SJCRH30 (cell line): ENCODE measurements at regions not wholly inside any gene's neighbourhood (a gene's known extent, or its start where the extent isn't known, plus 50 kb on each side); places are given as distances from the start of the nearest gene placed in this dataset.

Experiments
- DNase-seq, 2 experiments: peaks; one replicate each; pipeline ENCODE4 v3.0.0-alpha.2; 2015 to 2020
- H3K27ac ChIP-seq: fragments of 250-450 bp; sonication (Bioruptor Pico); 2 replicates; pipeline ENCODE4 v1.5.1; 2020; ENCODE audit warnings: mild to moderate bottlenecking, moderate library complexity
- H3K27me3 ChIP-seq: fragments of 250-450 bp; sonication (Bioruptor Pico); 2 replicates; pipeline ENCODE4 v1.5.1; 2020; ENCODE audit warnings: mild to moderate bottlenecking, moderate library complexity
- H3K36me3 ChIP-seq: fragments of 250-450 bp; sonication (Bioruptor Pico); 2 replicates; pipeline ENCODE4 v1.5.1; 2020; ENCODE audit warnings: mild to moderate bottlenecking, moderate library complexity
- H3K4me1 ChIP-seq: fragments of 250-450 bp; sonication (Bioruptor Pico); 2 replicates; pipeline ENCODE4 v1.5.1; 2020; ENCODE audit warnings: mild to moderate bottlenecking, moderate library complexity
- H3K4me3 ChIP-seq: fragments of 250-450 bp; sonication (Bioruptor Pico); 2 replicates; pipeline ENCODE4 v1.5.1; 2020; ENCODE audit warnings: mild to moderate bottlenecking, moderate library complexity
- H3K9me3 ChIP-seq: fragments of 250-450 bp; sonication (Bioruptor Pico); replicated peaks from 2 replicates; pipeline ENCODE4 v1.5.1; 2020; ENCODE audit warnings: mild to moderate bottlenecking, moderate library complexity

GRCh38 chr3:31448035-31448881, 84.5 kb upstream of the STT3B start:
- no peak overlapping the region for H3K27ac ChIP-seq
- no peak for DNase-seq
- no peaks in the 10 kb centered on the region for H3K27me3 ChIP-seq
- no peaks in the 10 kb centered on the region for H3K36me3 ChIP-seq
- no peaks in the 10 kb centered on the region for H3K4me1 ChIP-seq
- no peaks in the 10 kb centered on the region for H3K9me3 ChIP-seq
- H3K4me3 ChIP-seq = no peak overlapping the region

GRCh38 chr3:31448882-31449243, 83.9 kb upstream of the STT3B start:
- no peak for DNase-seq
- H3K27ac ChIP-seq = no peak overlapping the region
- no peaks in the 10 kb centered on the region for H3K36me3 ChIP-seq
- H3K27me3 ChIP-seq = no peaks in the 10 kb centered on the region
- no peaks in the 10 kb centered on the region for H3K4me1 ChIP-seq
- H3K4me3 ChIP-seq = no peak overlapping the region
- H3K9me3 ChIP-seq = no peaks in the 10 kb centered on the region

GRCh38 chr3:31449318-31449717, 83.4 kb upstream of the STT3B start:
- H3K27ac ChIP-seq = no peak overlapping the region
- no peak overlapping the region for H3K4me3 ChIP-seq
- H3K9me3 ChIP-seq = no peaks in the 10 kb centered on the region
- H3K36me3 ChIP-seq = no peaks in the 10 kb centered on the region
- H3K4me1 ChIP-seq = no peaks in the 10 kb centered on the region
- H3K27me3 ChIP-seq = no peaks in the 10 kb centered on the region
- DNase-seq = no peak

- H3K4me3 ChIP-seq = no peak overlapping the region
- no peaks in the 10 kb centered on the region for H3K36me3 ChIP-seq
- H3K27me3 ChIP-seq = no peaks in the 10 kb centered on the region
- no peaks in the 10 kb centered on the region for H3K9me3 ChIP-seq
- no peaks in the 10 kb centered on the region for H3K4me1 ChIP-seq
- DNase-seq = no peak
- no peak overlapping the region for H3K27ac ChIP-seq
These were observed 82.4 kb upstream of the STT3B start for GRCh38 chr3:31450345-31450744.

- no peaks in the 10 kb centered on the region for H3K4me1 ChIP-seq
- no peak overlapping the region for H3K27ac ChIP-seq
- no peaks in the 10 kb centered on the region for H3K27me3 ChIP-seq
- no peaks in the 10 kb centered on the region for H3K9me3 ChIP-seq
- no peak for DNase-seq
- H3K4me3 ChIP-seq = no peak overlapping the region
- no peaks in the 10 kb centered on the region for H3K36me3 ChIP-seq
These were observed 80.1 kb upstream of the STT3B start for GRCh38 chr3:31452495-31453106.

GRCh38 chr3:31453430-31453829, 79.3 kb upstream of the STT3B start:
- H3K27ac ChIP-seq = no peak overlapping the region
- no peaks in the 10 kb centered on the region for H3K36me3 ChIP-seq
- H3K4me3 ChIP-seq = no peak overlapping the region
- H3K9me3 ChIP-seq = no peaks in the 10 kb centered on the region
- H3K27me3 ChIP-seq = no peaks in the 10 kb centered on the region
- DNase-seq = no peak
- no peaks in the 10 kb centered on the region for H3K4me1 ChIP-seq

- Histone ChIP-seq H3K4me1 (no peaks in the 10 kb centered on the region), H3K36me3 (no peaks in the 10 kb centered on the region), H3K27ac (no peak overlapping the region), H3K27me3 (no peaks in the 10 kb centered on the region), H3K4me3 (no peak overlapping the region), H3K9me3 (no peaks in the 10 kb centered on the region)
- no peak for DNase-seq
These were observed 77.2 kb upstream of the STT3B start for GRCh38 chr3:31455524-31455923.

GRCh38 chr3:31456373-31456772, 76.4 kb upstream of the STT3B start:
- Histone ChIP-seq H3K36me3 (no peaks in the 10 kb centered on the region), H3K27ac (no peak overlapping the region), H3K9me3 (no peaks in the 10 kb centered on the region), H3K4me1 (no peaks in the 10 kb centered on the region), H3K4me3 (no peak overlapping the region), H3K27me3 (no peaks in the 10 kb centered on the region)
- DNase-seq = no peak

GRCh38 chr3:31461426-31461825, 71.3 kb upstream of the STT3B start:
- H3K27ac ChIP-seq = no peak overlapping the region
- H3K36me3 ChIP-seq = no peaks in the 10 kb centered on the region
- no peak for DNase-seq
- H3K4me1 ChIP-seq = no peaks in the 10 kb centered on the region
- no peak overlapping the region for H3K4me3 ChIP-seq
- H3K27me3 ChIP-seq = no peaks in the 10 kb centered on the region
- no peaks in the 10 kb centered on the region for H3K9me3 ChIP-seq

GRCh38 chr3:31462050-31462569, 70.6 kb upstream of the STT3B start:
- no peak overlapping the region for H3K4me3 ChIP-seq
- H3K9me3 ChIP-seq = no peaks in the 10 kb centered on the region
- H3K4me1 ChIP-seq = no peaks in the 10 kb centered on the region
- H3K36me3 ChIP-seq = no peaks in the 10 kb centered on the region
- DNase-seq = no peak
- H3K27ac ChIP-seq = no peak overlapping the region
- no peaks in the 10 kb centered on the region for H3K27me3 ChIP-seq

- Histone ChIP-seq H3K27me3 (no peaks in the 10 kb centered on the region), H3K4me1 (no peaks in the 10 kb centered on the region), H3K36me3 (no peaks in the 10 kb centered on the region), H3K9me3 (no peaks in the 10 kb centered on the region), H3K4me3 (no peak overlapping the region), H3K27ac (no peak overlapping the region)
- no peak for DNase-seq
These were observed 66.7 kb upstream of the STT3B start for GRCh38 chr3:31465999-31466398.

- Histone ChIP-seq H3K27me3 (no peaks in the 10 kb centered on the region), H3K9me3 (no peaks in the 10 kb centered on the region), H3K36me3 (no peaks in the 10 kb centered on the region), H3K4me3 (no peak overlapping the region), H3K4me1 (no peaks in the 10 kb centered on the region), H3K27ac (no peak overlapping the region)
- no peak for DNase-seq
These were observed 65.9 kb upstream of the STT3B start for GRCh38 chr3:31466866-31467265.

- Histone ChIP-seq H3K27me3 (no peaks in the 10 kb centered on the region), H3K27ac (no peak overlapping the region), H3K9me3 (no peaks in the 10 kb centered on the region), H3K4me1 (no peaks in the 10 kb centered on the region), H3K4me3 (no peak overlapping the region), H3K36me3 (no peaks in the 10 kb centered on the region)
- no peak for DNase-seq
These were observed 64.3 kb upstream of the STT3B start for GRCh38 chr3:31468433-31468832.

GRCh38 chr3:31469385-31469784, 63.3 kb upstream of the STT3B start:
- no peak overlapping the region for H3K4me3 ChIP-seq
- H3K27ac ChIP-seq = no peak overlapping the region
- H3K27me3 ChIP-seq = no peaks in the 10 kb centered on the region
- no peaks in the 10 kb centered on the region for H3K4me1 ChIP-seq
- no peaks in the 10 kb centered on the region for H3K9me3 ChIP-seq
- no peaks in the 10 kb centered on the region for H3K36me3 ChIP-seq
- DNase-seq = no peak

GRCh38 chr3:31472479-31473390, 60.0 kb upstream of the STT3B start:
- no peaks in the 10 kb centered on the region for H3K9me3 ChIP-seq
- DNase-seq = no peak
- no peak overlapping the region for H3K27ac ChIP-seq
- no peaks in the 10 kb centered on the region for H3K27me3 ChIP-seq
- no peaks in the 10 kb centered on the region for H3K36me3 ChIP-seq
- H3K4me3 ChIP-seq = no peak overlapping the region
- no peaks in the 10 kb centered on the region for H3K4me1 ChIP-seq
